ELR (cell line): ENCODE measurements at regions not wholly inside any gene's neighbourhood (a gene's known extent, or its start where the extent isn't known, plus 50 kb on each side); places are given as distances from the start of the nearest gene placed in this dataset.

Experiments
- DNase-seq: peaks from one replicate; pipeline ENCODE4 v3.0.0-alpha.2; 2015; ENCODE audit warnings: low read depth

- no peak for DNase-seq
Observed at GRCh38 chr14:27090716-27091115, 492.9 kb upstream of the NOVA1 start.

DNA sequence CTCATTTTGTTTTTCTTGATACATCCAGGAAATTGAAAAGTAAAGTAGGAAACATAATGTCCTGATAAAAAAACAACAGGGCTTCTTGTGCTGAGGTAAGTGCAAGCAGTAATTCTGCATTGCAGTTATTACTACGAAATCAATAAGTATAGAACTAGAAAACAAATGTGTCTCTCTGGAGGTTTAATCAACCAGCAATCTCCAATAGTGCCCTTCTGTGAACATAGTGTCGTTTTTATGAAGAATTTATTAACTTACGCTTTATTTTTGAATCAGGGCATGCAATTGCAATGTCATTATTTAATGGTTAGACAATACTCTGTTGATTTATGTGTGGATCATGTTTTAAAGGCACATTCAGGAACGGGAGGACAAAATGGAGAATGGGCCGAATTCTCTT lies 494.1 kb upstream of the NOVA1 start:
- no peak for DNase-seq

- peak; percentile 25 for DNase-seq
Observed at GRCh38 chr14:27096091-27096490, 498.3 kb upstream of the NOVA1 start.

GRCh38 chr14:27098451-27098850 lies 500.6 kb upstream of the NOVA1 start:
- no peak for DNase-seq

GRCh38 chr14:27114180-27114579 lies 516.3 kb upstream of the NOVA1 start:
- DNase-seq, result no peak

GRCh38 chr14:27123162-27123561 lies 525.3 kb upstream of the NOVA1 start:
- no peak for DNase-seq

DNA sequence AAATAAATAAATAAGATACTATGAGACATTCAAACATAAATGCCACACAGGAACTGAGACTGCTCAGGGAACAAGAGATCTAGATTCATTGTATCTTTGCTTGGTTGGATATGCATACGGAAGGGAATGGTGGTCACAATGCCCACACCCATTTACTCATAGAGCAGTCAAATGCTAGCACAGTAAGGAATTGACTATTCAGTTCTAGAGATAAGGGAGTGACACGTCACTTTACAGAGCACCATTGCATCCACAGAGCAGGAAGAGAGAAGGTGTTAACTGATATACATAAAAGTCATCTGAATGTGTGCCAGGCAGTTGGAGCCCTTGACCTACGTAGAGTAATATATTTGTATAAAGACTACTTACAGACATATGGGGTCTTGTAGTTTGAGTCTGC lies 530.0 kb upstream of the NOVA1 start:
- no peak for DNase-seq

GRCh38 chr14:27134200-27134599 lies 536.4 kb upstream of the NOVA1 start:
- DNase-seq, result no peak

DNA sequence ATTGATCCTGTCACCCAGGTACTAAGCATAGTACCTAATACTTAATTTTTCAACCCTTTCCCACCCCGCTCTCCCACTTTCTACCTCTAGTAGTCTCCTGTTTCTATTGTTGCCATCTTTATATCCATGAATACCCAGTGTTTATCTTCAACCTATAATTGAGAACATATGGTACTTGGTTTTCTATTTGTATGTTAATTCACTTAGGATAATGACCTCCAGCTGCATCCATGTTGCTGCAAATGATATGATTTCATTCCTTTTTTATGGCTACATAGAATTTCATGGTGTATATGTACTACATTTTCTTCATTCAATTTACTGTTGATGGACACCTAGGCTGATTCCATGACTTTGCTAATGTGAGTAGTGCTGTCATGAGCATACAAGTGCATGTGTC lies 547.3 kb upstream of the NOVA1 start:
- no peak for DNase-seq

DNA sequence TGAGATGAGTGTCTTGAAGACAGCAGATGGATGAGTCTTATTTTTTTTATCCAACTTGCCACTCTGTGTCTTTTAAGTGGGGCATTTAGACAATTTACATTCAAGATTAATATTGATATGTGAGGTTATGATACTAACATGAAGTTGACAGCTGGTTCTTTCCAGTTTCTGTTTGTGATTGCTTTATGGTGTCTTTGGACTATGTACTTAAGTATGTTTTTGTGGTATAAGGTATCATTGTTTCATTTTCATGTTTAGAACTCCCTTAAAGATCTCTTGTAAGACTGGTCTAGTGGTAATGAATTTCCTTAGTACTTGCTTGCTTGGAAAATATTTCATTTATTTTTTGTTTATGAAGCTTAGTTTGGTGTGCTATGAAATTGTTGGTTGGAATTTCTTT lies 550.3 kb upstream of the NOVA1 start:
- no peak for DNase-seq

- no peak for DNase-seq
Observed at GRCh38 chr14:27164139-27164538, 566.3 kb upstream of the NOVA1 start.

DNA sequence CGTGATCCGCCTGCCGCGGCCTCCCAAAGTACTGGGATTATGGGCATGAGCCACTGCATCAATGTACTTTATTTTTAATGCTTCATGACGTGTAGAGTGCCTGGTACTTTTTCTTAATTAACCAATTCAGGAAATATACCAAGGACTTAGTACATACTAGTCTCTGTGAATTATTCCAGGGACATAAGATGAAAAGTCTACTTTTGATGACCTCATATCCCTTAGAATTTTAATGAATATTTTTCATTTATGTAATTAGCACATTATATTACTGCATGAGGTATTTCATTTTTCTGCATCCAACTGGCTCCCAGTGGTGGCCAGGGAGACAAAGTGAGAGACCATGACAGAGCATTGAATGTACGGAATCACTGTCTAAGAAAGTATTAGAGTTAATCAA lies 577.7 kb upstream of the NOVA1 start:
- DNase-seq, result no peak

DNA sequence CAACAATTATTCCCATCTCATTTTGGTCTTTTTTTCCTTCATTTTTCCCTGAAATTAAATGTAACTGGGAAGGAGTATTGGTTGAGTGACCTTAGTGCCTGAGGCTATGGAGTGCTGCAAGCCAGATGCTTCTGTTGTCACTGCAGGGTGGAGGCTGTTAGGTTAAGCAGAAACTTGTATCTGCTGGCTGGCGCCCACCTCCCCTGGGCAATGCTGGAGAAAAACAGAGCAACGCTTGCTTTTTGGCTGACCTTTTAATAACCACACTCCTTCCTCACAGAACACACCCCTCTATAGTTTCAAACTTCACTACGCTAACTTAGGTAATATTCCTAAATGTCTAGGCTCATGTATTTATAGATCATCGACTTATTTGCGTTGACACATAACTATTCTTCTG lies 583.5 kb upstream of the NOVA1 start:
- DNase-seq, result no peak

- DNase-seq, result peak; percentile 39
Observed at GRCh38 chr14:27184427-27184826, 586.6 kb upstream of the NOVA1 start.

DNA sequence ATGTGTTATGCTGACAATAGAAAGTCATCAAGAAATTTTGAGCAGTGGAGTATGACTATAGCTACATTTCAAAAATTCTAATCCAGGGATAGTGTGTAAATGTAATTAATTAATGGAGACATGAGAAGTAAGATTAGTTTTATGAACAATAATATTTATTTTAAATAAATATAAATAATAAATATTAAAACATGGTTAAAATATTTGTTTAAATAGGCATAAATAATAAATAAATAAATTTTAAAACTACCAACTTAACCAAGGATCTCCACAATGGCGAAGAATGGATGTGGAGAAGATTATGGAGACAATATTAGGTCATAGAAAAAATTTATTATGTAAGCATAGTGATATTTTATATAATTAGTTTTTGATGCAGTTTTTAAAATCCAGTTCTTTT lies 588.2 kb upstream of the NOVA1 start:
- DNase-seq, result no peak

DNA sequence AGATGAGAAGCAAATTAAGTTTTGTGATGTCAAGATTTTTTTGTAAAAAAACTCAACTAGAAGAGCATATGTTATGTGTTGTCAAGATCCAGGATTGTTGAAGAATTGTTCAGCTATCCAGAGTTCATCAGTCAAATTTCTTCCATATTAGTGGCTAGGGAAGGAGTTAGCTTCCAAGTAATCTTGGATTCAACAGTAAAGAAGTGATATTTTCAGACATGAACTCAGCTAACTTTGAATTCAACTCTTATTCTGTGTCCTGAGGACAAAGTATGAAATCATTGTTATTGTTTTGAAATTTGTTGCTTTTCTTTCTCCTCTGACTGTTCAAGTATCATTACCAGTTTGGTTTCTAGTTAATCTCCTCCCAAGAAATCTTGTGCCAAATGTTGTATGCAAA lies 589.3 kb upstream of the NOVA1 start:
- no peak for DNase-seq

DNA sequence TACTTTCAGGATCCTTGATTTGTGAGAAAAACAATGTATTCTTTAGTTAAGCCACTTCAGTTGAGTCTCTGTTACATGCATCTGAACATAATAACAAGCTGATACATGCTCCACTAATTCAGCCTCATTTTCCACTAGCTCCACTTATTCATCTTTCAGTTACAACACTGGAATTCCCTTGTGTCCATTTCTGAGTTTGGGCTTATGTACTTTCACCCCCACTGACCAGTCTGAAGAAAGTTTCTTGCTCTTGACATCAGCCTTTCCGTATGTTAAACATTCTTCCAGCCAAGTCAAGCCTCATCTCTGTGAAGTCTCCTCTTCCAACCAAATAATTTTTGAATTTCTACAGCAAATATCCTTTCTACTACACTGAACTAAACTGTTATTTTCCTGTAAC lies 592.5 kb upstream of the NOVA1 start:
- no peak for DNase-seq

- DNase-seq, result no peak
Observed at GRCh38 chr14:27199272-27199671, 601.4 kb upstream of the NOVA1 start.

GRCh38 chr14:27205036-27205435 lies 607.2 kb upstream of the NOVA1 start:
- no peak for DNase-seq

DNA sequence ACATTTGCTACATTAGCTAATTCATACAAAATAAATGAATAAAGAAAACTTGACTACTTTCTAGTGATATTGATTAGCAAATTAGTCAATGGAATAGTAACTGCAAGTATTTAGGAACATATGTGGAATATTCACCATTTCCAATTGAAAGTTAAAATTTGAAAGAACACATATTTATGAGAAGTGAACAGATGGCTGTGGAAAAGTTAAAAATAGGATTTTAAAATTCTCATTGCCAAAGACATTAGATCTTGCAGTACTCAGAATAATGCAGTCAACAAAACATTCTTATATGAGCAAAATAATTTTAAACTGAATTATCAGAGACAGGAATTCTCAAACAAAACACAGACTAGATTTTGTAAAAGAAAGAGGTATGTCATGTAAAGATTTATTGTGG lies 613.9 kb upstream of the NOVA1 start:
- no peak for DNase-seq

DNA sequence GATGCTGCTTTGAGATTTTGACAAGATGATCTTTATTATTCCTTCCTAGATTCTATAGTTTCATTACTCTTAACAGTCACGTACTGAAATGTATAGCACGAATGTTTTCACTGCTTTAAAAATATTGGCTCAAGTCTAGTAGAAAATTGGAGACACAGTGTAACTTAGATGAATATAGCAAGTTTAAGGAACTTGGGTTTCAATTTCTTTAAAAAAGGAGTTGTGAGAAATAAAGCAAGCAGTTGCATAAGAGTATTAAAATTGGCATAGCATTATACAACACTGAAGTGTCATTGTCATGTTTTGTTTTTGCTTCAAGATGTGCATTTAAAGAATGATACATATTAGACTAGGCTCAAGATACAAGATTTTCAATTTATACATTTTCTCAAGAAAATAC lies 624.8 kb upstream of the NOVA1 start:
- no peak for DNase-seq

DNA sequence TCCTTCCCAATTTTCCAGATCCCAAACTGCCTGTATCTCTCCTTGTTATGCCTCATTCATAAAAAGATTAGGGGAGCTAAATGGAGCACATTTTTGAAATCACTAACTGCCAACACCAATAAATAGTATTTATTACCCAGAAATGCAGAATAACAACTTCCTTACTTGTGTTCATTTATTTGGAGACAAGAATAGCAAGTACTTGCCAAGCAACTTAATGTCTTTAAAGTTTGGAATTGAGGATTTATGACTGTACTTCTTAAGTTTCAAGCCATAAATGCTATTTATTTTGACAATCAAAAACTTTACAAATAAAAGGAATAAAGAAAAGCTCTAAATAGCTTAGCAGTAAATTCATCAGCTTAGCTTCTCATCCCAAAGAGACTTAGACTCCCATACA lies 626.1 kb upstream of the NOVA1 start:
- DNase-seq, result no peak

GRCh38 chr14:27228053-27228452 lies 630.2 kb upstream of the NOVA1 start:
- DNase-seq, result peak; percentile 28

GRCh38 chr14:27234331-27234730 lies 636.5 kb upstream of the NOVA1 start:
- no peak for DNase-seq

GRCh38 chr14:27236601-27237000 lies 638.8 kb upstream of the NOVA1 start:
- DNase-seq, result peak; percentile 2
